ENCODE measurements at regions not wholly inside any gene's neighbourhood (a gene's known extent, or its start where the extent isn't known, plus 50 kb on each side); places are given as distances from the start of the nearest gene placed in this dataset.

DNA sequence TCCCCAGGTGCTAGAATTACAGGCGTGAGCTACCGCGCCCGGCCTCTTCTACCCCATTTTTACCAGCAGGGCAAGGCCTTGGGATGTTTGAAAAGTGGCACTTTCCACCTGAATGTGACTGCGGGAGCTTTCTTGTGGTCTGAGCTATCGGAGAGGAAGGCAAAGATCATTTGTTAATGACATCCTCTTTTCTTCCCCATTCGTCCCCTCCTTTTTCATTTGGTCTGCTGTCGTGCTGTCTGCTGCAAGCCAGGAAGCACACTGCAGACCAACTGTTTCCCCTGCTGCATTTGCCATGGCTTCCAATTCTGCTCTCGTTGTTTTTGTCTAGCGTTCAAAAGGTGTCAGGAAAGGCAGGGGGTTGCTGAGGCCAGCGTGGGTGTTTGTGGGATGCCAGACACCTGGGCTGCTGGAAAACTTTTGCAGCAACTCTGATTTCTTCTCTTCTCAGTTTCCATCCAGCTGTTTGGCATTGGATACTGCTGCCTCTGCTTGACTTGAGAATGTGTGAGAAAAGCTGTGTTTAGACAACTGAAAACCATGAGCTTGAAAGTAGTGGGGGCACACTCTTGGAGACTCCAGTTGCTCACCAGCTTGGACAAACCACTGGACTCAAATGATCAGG, 196.4 kb upstream of the MSX2 start:
- Mint-ChIP-seq H3K36me3 (ENCODE audit: low read depth, unreplicated experiment) (no peaks in the 10 kb centered on the region), H3K9me3 (ENCODE audit: unreplicated experiment) (no peaks in the 10 kb centered on the region), H3K27me3 (ENCODE audit: unreplicated experiment) (no peaks in the 10 kb centered on the region), H3K27ac (ENCODE audit: unreplicated experiment) (no peak overlapping the region), H3K4me1 (ENCODE audit: unreplicated experiment) (peaks cover 27% of the 10 kb centered on the region), H3K4me3 (ENCODE audit: unreplicated experiment) (no peak overlapping the region)
- no peak for DNase-seq (ENCODE audit: low spot score)
- no peak for TF ChIP-seq CTCF (IDR thresholded peaks at IDR 0.05; ENCODE audit: unreplicated experiment)

DNA sequence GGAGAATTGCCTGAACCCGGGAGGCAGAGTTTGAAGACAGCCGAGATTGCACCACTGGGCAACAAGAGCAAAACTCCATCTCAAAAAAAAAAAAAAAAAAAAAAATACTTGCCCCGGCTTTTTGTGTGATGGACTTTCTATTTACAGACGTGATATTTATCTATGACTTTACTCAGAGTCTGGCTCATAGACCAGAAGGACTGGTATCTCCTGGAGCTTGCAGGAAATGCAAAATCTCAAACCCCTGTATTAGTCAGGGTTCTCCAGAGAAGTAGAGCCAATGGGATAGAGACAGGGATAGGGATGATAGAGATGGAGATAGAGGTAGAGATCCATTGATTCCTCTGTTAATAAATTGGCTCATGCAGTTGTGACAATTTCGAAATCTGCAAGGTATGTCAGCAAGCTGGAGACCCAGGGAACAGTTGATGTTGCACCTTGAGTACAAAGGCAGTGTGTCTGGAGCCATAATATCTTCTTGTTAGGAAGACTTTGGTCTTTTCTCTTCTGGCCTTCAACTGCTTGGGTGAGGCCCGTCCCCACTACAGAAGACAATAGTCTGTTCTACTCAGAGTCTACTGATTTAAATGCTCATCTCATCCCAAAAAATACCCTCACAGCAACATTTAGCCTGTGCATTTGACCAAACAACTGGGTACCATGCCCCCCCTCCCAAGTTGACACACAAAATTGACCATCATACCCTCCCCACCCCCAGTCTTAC, 195.4 kb upstream of the MSX2 start:
- peaks cover 30% of the 10 kb centered on the region for H3K4me1 Mint-ChIP-seq (ENCODE audit: unreplicated experiment)
- H3K27me3 Mint-ChIP-seq (ENCODE audit: unreplicated experiment) = no peaks in the 10 kb centered on the region

GRCh38 chr5:174529925-174530681, 194.3 kb upstream of the MSX2 start:
- Mint-ChIP-seq H3K9me3 (ENCODE audit: unreplicated experiment) (no peaks in the 10 kb centered on the region), H3K27me3 (ENCODE audit: unreplicated experiment) (no peaks in the 10 kb centered on the region), H3K4me1 (ENCODE audit: unreplicated experiment) (peaks cover 30% of the 10 kb centered on the region), H3K36me3 (ENCODE audit: low read depth, unreplicated experiment) (no peaks in the 10 kb centered on the region), H3K4me3 (ENCODE audit: unreplicated experiment) (no peak overlapping the region), H3K27ac (ENCODE audit: unreplicated experiment) (no peak overlapping the region)
- no peak for TF ChIP-seq CTCF (IDR thresholded peaks at IDR 0.05; ENCODE audit: unreplicated experiment)
- DNase-seq (ENCODE audit: low spot score) = no peak

More for the DNA sequence above, 195.4 kb upstream of the MSX2 start:
- no peaks in the 10 kb centered on the region for H3K36me3 Mint-ChIP-seq (ENCODE audit: low read depth, unreplicated experiment)
- no peaks in the 10 kb centered on the region for H3K9me3 Mint-ChIP-seq (ENCODE audit: unreplicated experiment)
- no peak for DNase-seq (ENCODE audit: low spot score)
- TF ChIP-seq CTCF (IDR thresholded peaks at IDR 0.05; ENCODE audit: unreplicated experiment) = no peak
- H3K4me3 Mint-ChIP-seq (ENCODE audit: unreplicated experiment) = no peak overlapping the region
- H3K27ac Mint-ChIP-seq (ENCODE audit: unreplicated experiment) = no peak overlapping the region

- no peaks in the 10 kb centered on the region for H3K36me3 Mint-ChIP-seq (ENCODE audit: low read depth, unreplicated experiment)
- H3K9me3 Mint-ChIP-seq (ENCODE audit: unreplicated experiment) = no peaks in the 10 kb centered on the region
- TF ChIP-seq CTCF (IDR thresholded peaks at IDR 0.05; ENCODE audit: unreplicated experiment) = no peak
- H3K27ac Mint-ChIP-seq (ENCODE audit: unreplicated experiment) = no peak overlapping the region
- no peak overlapping the region for H3K4me3 Mint-ChIP-seq (ENCODE audit: unreplicated experiment)
- peaks cover 28% of the 10 kb centered on the region for H3K4me1 Mint-ChIP-seq (ENCODE audit: unreplicated experiment)
- DNase-seq (ENCODE audit: low spot score) = no peak
- H3K27me3 Mint-ChIP-seq (ENCODE audit: unreplicated experiment) = no peaks in the 10 kb centered on the region
These were observed 192.6 kb upstream of the MSX2 start for GRCh38 chr5:174531782-174532191.
